ENCODE measurements at regions not wholly inside any gene's neighbourhood (a gene's known extent, or its start where the extent isn't known, plus 50 kb on each side); places are given as distances from the start of the nearest gene placed in this dataset.

- Histone ChIP-seq H4K20me1 (replicated peaks; ENCODE audit: control insufficient read depth, insufficient read depth, low read length) (no peaks in the 10 kb centered on the region), H3K9me3 (replicated peaks; ENCODE audit: control insufficient read depth, insufficient read depth, low read depth, low read length) (no peaks in the 10 kb centered on the region), H3K36me3 (ENCODE audit: control insufficient read depth, insufficient read depth, low read length) (no peaks in the 10 kb centered on the region), H3K79me2 (ENCODE audit: control insufficient read depth, insufficient read depth, low read length) (no peaks in the 10 kb centered on the region), H3K4me1 (replicated peaks in 1 of 2; ENCODE audit: control insufficient read depth in 2 of 2, insufficient read depth in 2 of 2, low read length in 2 of 2) (no peaks in the 10 kb centered on the region), H3K9ac (ENCODE audit: insufficient read depth in 1 of 2, low read depth in 2 of 2, low read length in 2 of 2) (no peak overlapping the region), H2AFZ (ENCODE audit: low read depth, low read length) (no peak overlapping the region), H3K4me3 (no peak overlapping the region), H3K9me1 (ENCODE audit: control insufficient read depth, insufficient read depth, low read length) (no peaks in the 10 kb centered on the region), H3K27me3 (ENCODE audit: control insufficient read depth in 2 of 2, insufficient read depth in 2 of 2, low read length in 2 of 2) (no peaks in the 10 kb centered on the region), H3K27ac (ENCODE audit: extremely low read depth, low read depth, low read length) (no peak overlapping the region), H3K4me2 (ENCODE audit: insufficient read depth, low read length) (no peak overlapping the region)
- intact Hi-C loops (cut with micrococcal nuclease) = no loop called here
- ATAC-seq (no peak), FAIRE-seq (no peak), DNase-seq (ENCODE audit: extremely low read depth in 1 of 4, low spot score in 3 of 4) (no peak)
- ChIA-PET CTCF (ENCODE audit: low intra/inter-chr PET ratio) (no interaction called here), POLR2A (no interaction called here)
- no CpG with 5 or more reads among the region's 15 CpGs for WGBS (ENCODE audit: insufficient coverage, low coverage, missing lambda C conversion rate)
- in situ Hi-C loops (cut with MboI) = no loop called here
- BruUV-seq (replicated peaks) = no TSS peak
- TF ChIP-seq CREBBP (IDR thresholded peaks at IDR 0.05; ENCODE audit: low read depth, low read length) = no peak
- no peak for TF ChIP-seq GABPB1 (CRISPR knock-in tag; IDR thresholded peaks at IDR 0.05)
- TF ChIP-seq MAX (CRISPR knock-in tag; IDR thresholded peaks at IDR 0.05) = no peak
- TF ChIP-seq ZBTB40 (IDR thresholded peaks at IDR 0.05) = no peak
- no peak for TF ChIP-seq ZBTB40 (CRISPR knock-in tag; IDR thresholded peaks at IDR 0.05)
- TF ChIP-seq ZC3H4 (CRISPR knock-in tag; IDR thresholded peaks at IDR 0.05; ENCODE audit: borderline replicate concordance) = no peak
- TF ChIP-seq ZNF175 (CRISPR knock-in tag; IDR thresholded peaks at IDR 0.05; ENCODE audit: low read depth) = no peak
- no peak for TF ChIP-seq EWSR1 (IDR thresholded peaks at IDR 0.05; ENCODE audit: borderline replicate concordance, low read depth, partially characterized antibody)
- no peak for TF ChIP-seq MAFG (tag; conservative IDR thresholded peaks at IDR 0.05)
- no peak for TF ChIP-seq ZNF239 (CRISPR knock-in tag; IDR thresholded peaks at IDR 0.05)
- no peak for TF ChIP-seq BRF1 (IDR thresholded peaks at IDR 0.05; ENCODE audit: borderline replicate concordance, extremely low read depth, insufficient read length)
- no peak for TF ChIP-seq SAP30 (IDR thresholded peaks at IDR 0.05; ENCODE audit: borderline replicate concordance, insufficient read depth, low read depth, low read length, poor library complexity, severe bottlenecking)
- TF ChIP-seq HSF4 (CRISPR knock-in tag; IDR thresholded peaks at IDR 0.05; ENCODE audit: borderline replicate concordance) = no peak
- TF ChIP-seq HDAC2 (IDR thresholded peaks at IDR 0.05) = no peak
- no peak for TF ChIP-seq POLR2A (conservative IDR thresholded peaks at IDR 0.05)
These were observed 2396.8 kb upstream of the C9orf72 start for GRCh38 chr9:29969856-29970647.

Data from K562 (cell line).